ENCODE measurements at regions not wholly inside any gene's neighbourhood (a gene's known extent, or its start where the extent isn't known, plus 50 kb on each side); places are given as distances from the start of the nearest gene placed in this dataset.
"Not testable (repeated sequence)": the region's sequence is repeated elsewhere in the genome, so short reads cannot be mapped to it uniquely, and the experiment has no call there.

- 72% methylated on average over 2 of the region's 2 CpGs for WGBS
- DNase-seq (ENCODE audit: extremely low spot score) = no peak
- Histone ChIP-seq H3K4me1 (ENCODE audit: insufficient read depth) (no peaks in the 10 kb centered on the region), H3K4me3 (ENCODE audit: low read depth, low read length) (no peak overlapping the region), H3K36me3 (ENCODE audit: insufficient read depth) (no peaks in the 10 kb centered on the region), H3K27ac (ENCODE audit: low read depth) (no peak overlapping the region)
Measured at GRCh38 chr12:25787701-25788100, 170.8 kb upstream of the RASSF8 start.

- Histone ChIP-seq H3K36me3 (ENCODE audit: insufficient read depth) (no peaks in the 10 kb centered on the region), H3K4me1 (ENCODE audit: insufficient read depth) (no peaks in the 10 kb centered on the region), H3K4me3 (ENCODE audit: low read depth, low read length) (no peak overlapping the region), H3K27ac (ENCODE audit: low read depth) (no peak overlapping the region)
- DNase-seq (ENCODE audit: extremely low spot score) = no peak
- WGBS = 75% methylated on average over 1 of the region's 1 CpG
Measured at GRCh38 chr12:25788707-25789442, 169.6 kb upstream of the RASSF8 start.

- Histone ChIP-seq H3K36me3 (ENCODE audit: insufficient read depth) (no peaks in the 10 kb centered on the region), H3K27ac (ENCODE audit: low read depth) (no peak overlapping the region), H3K4me1 (ENCODE audit: insufficient read depth) (no peaks in the 10 kb centered on the region), H3K4me3 (ENCODE audit: low read depth, low read length) (no peak overlapping the region)
- no peak for DNase-seq (ENCODE audit: extremely low spot score)
- WGBS = 46% methylated on average over 4 of the region's 4 CpGs
Measured at GRCh38 chr12:25789541-25789944, 168.9 kb upstream of the RASSF8 start.

- WGBS = 87% methylated on average over 1 of the region's 1 CpG
- no peaks in the 10 kb centered on the region for H3K36me3 ChIP-seq (ENCODE audit: insufficient read depth)
- no peaks in the 10 kb centered on the region for H3K4me1 ChIP-seq (ENCODE audit: insufficient read depth)
- DNase-seq (ENCODE audit: extremely low spot score) = no peak
- H3K27ac ChIP-seq (ENCODE audit: low read depth) = no peak overlapping the region
- H3K4me3 ChIP-seq (ENCODE audit: low read depth, low read length) = no peak overlapping the region
Measured at GRCh38 chr12:25792031-25792430, 166.5 kb upstream of the RASSF8 start.

- Histone ChIP-seq H3K4me3 (ENCODE audit: low read depth, low read length) (no peak overlapping the region), H3K27ac (ENCODE audit: low read depth) (no peak overlapping the region), H3K36me3 (ENCODE audit: insufficient read depth) (no peaks in the 10 kb centered on the region), H3K4me1 (ENCODE audit: insufficient read depth) (no peaks in the 10 kb centered on the region)
- 97% methylated on average over 3 of the region's 3 CpGs for WGBS
- no peak for DNase-seq (ENCODE audit: extremely low spot score)
Measured at GRCh38 chr12:25793196-25793595, 165.3 kb upstream of the RASSF8 start.

- Histone ChIP-seq H3K4me1 (ENCODE audit: insufficient read depth) (no peaks in the 10 kb centered on the region), H3K27ac (ENCODE audit: low read depth) (no peak overlapping the region), H3K4me3 (ENCODE audit: low read depth, low read length) (no peak overlapping the region), H3K36me3 (ENCODE audit: insufficient read depth) (no peaks in the 10 kb centered on the region)
- no peak for DNase-seq (ENCODE audit: extremely low spot score)
- WGBS = 84% methylated on average over 3 of the region's 3 CpGs
Measured at GRCh38 chr12:25794571-25794970, 163.9 kb upstream of the RASSF8 start.

- 62% methylated on average over 2 of the region's 2 CpGs for WGBS
- no peak for DNase-seq (ENCODE audit: extremely low spot score)
- H3K4me3 ChIP-seq (ENCODE audit: low read depth, low read length) = no peak overlapping the region
- no peak overlapping the region for H3K27ac ChIP-seq (ENCODE audit: low read depth)
- H3K4me1 ChIP-seq (ENCODE audit: insufficient read depth) = no peaks in the 10 kb centered on the region
- H3K36me3 ChIP-seq (ENCODE audit: insufficient read depth) = no peaks in the 10 kb centered on the region
Measured at GRCh38 chr12:25796523-25797000, 161.9 kb upstream of the RASSF8 start.

- H3K36me3 ChIP-seq (ENCODE audit: insufficient read depth) = no peaks in the 10 kb centered on the region
- WGBS = 73% methylated on average over 2 of the region's 2 CpGs
- H3K4me1 ChIP-seq (ENCODE audit: insufficient read depth) = no peaks in the 10 kb centered on the region
- no peak overlapping the region for H3K27ac ChIP-seq (ENCODE audit: low read depth)
- no peak overlapping the region for H3K4me3 ChIP-seq (ENCODE audit: low read depth, low read length)
- no peak for DNase-seq (ENCODE audit: extremely low spot score)
Measured at GRCh38 chr12:25797386-25797785, 161.1 kb upstream of the RASSF8 start.

- H3K27ac ChIP-seq (ENCODE audit: low read depth) = no peak overlapping the region
- 93% methylated on average over 4 of the region's 4 CpGs for WGBS
- no peak overlapping the region for H3K4me3 ChIP-seq (ENCODE audit: low read depth, low read length)
- H3K4me1 ChIP-seq (ENCODE audit: insufficient read depth) = no peaks in the 10 kb centered on the region
- no peak for DNase-seq (ENCODE audit: extremely low spot score)
- H3K36me3 ChIP-seq (ENCODE audit: insufficient read depth) = no peaks in the 10 kb centered on the region
Measured at GRCh38 chr12:25797949-25798348, 160.5 kb upstream of the RASSF8 start.

- no peak for DNase-seq (ENCODE audit: extremely low spot score)
- Histone ChIP-seq H3K4me1 (ENCODE audit: insufficient read depth) (no peaks in the 10 kb centered on the region), H3K36me3 (ENCODE audit: insufficient read depth) (no peaks in the 10 kb centered on the region), H3K4me3 (ENCODE audit: low read depth, low read length) (no peak overlapping the region), H3K27ac (ENCODE audit: low read depth) (no peak overlapping the region)
- 96% methylated on average over 1 of the region's 1 CpG for WGBS
Measured at GRCh38 chr12:25800101-25800500, 158.4 kb upstream of the RASSF8 start.

GRCh38 chr12:25801734-25802133 lies 156.7 kb upstream of the RASSF8 start:
- Histone ChIP-seq H3K36me3 (ENCODE audit: insufficient read depth) (no peaks in the 10 kb centered on the region), H3K4me1 (ENCODE audit: insufficient read depth) (no peaks in the 10 kb centered on the region), H3K27ac (ENCODE audit: low read depth) (no peak overlapping the region), H3K4me3 (ENCODE audit: low read depth, low read length) (no peak overlapping the region)
- DNase-seq (ENCODE audit: extremely low spot score) = no peak
- WGBS = 65% methylated on average over 1 of the region's 1 CpG

- Histone ChIP-seq H3K36me3 (ENCODE audit: insufficient read depth) (no peaks in the 10 kb centered on the region), H3K27ac (ENCODE audit: low read depth) (no peak overlapping the region), H3K4me1 (ENCODE audit: insufficient read depth) (no peaks in the 10 kb centered on the region), H3K4me3 (ENCODE audit: low read depth, low read length) (no peak overlapping the region)
- DNase-seq (ENCODE audit: extremely low spot score) = no peak
Measured at GRCh38 chr12:25802143-25802542, 156.3 kb upstream of the RASSF8 start.

GRCh38 chr12:25803029-25803664 lies 155.3 kb upstream of the RASSF8 start:
- not testable (repeated sequence) for DNase-seq (ENCODE audit: extremely low spot score); H3K4me3 ChIP-seq (ENCODE audit: low read depth, low read length); H3K27ac ChIP-seq (ENCODE audit: low read depth); H3K4me1 ChIP-seq (ENCODE audit: insufficient read depth); H3K36me3 ChIP-seq (ENCODE audit: insufficient read depth)
- WGBS = 95% methylated on average over 13 of the region's 13 CpGs

- H3K36me3 ChIP-seq (ENCODE audit: insufficient read depth); DNase-seq (ENCODE audit: extremely low spot score); H3K4me1 ChIP-seq (ENCODE audit: insufficient read depth); H3K4me3 ChIP-seq (ENCODE audit: low read depth, low read length); H3K27ac ChIP-seq (ENCODE audit: low read depth): not testable (repeated sequence)
- 74% methylated on average over 4 of the region's 4 CpGs for WGBS
Measured at GRCh38 chr12:25804286-25804685, 154.2 kb upstream of the RASSF8 start.
